ENCODE measurements at regions not wholly inside any gene's neighbourhood (a gene's known extent, or its start where the extent isn't known, plus 50 kb on each side); places are given as distances from the start of the nearest gene placed in this dataset.

- TF ChIP-seq CTCF (IDR thresholded peaks at IDR 0.05; ENCODE audit: low read length) (no peak), EZH2 (IDR thresholded peaks at IDR 0.05; ENCODE audit: borderline replicate concordance, low read length) (no peak)
Observed at GRCh38 chr5:39977066-39977655, 552.4 kb upstream of the DAB2 start.
